HUDEP-2 (cell line): ENCODE measurements at regions not wholly inside any gene's neighbourhood (a gene's known extent, or its start where the extent isn't known, plus 50 kb on each side); places are given as distances from the start of the nearest gene placed in this dataset.

Experiments used
- DNase-seq, 76 experiments: peaks; one replicate each; lab custom pipeline; 2025; ENCODE audit not compliant: unreplicated experiment in 76 of 76; lab: John Stamatoyannopoulos, UW

DNA sequence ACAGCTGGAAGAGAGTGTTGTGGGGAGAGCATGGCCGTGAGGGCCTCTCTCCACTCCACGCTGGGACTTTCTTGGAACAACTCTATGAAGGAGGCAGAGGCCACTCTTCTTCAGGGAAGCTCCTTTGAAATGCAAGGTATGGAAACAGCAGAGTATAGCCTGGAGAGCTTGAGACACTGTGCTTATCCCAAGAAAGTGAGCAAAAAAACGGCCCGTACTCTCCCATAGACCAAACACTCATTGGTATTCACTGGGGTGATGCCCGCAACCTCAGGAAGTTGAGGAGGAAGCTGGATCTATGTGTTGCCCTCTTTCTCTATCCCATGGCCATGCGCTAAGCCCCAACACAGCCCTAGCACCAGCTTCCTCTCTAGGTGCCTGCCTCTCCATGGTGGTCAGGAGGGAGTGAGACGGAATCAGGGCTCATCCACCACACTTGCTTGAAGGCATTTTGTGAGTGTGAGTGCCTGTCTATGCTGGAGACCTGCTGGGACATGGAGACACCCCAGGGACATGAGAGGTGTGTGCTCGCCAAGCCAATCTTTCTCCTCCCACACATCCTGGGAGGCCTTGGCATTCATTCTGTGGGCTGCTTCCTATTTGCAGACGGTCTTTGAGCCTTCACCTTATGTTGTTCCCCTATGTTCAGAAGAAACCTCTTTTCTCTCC lies 616.6 kb downstream of the IRX1 start:
- DNase-seq = no peak

- no peak for DNase-seq
Measured at GRCh38 chr5:4212981-4213819, 617.6 kb downstream of the IRX1 start.

GRCh38 chr5:4215143-4215542 lies 619.5 kb downstream of the IRX1 start:
- no peak for DNase-seq

DNA sequence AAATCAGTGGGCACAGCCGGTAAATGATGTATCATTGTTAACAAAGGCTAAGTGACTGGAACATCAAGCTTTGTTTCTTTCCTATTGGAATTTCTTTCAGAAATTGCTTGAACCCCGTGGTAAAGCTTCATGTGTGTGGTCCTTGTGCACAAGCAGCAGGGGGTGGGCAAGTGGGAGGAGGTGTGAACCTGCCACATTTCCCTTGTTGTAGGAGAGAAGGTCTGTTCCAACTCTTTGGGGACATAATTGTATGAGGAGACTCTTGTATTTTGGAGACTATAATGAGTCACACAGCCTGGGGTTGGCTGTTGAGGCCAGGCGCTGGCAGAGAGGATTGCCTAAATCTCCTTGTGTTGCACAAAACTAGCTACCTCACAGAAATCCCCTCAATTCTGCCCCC lies 620.5 kb downstream of the IRX1 start:
- no peak for DNase-seq

GRCh38 chr5:4220016-4220415 lies 624.4 kb downstream of the IRX1 start:
- no peak for DNase-seq

- no peak for DNase-seq
Measured at GRCh38 chr5:4221048-4221447, 625.4 kb downstream of the IRX1 start.

- DNase-seq = no peak
Measured at GRCh38 chr5:4222147-4222546, 626.5 kb downstream of the IRX1 start.

- DNase-seq = no peak
Measured at GRCh38 chr5:4222821-4223220, 627.2 kb downstream of the IRX1 start.

GRCh38 chr5:4225741-4226140 lies 630.1 kb downstream of the IRX1 start:
- DNase-seq = no peak

DNA sequence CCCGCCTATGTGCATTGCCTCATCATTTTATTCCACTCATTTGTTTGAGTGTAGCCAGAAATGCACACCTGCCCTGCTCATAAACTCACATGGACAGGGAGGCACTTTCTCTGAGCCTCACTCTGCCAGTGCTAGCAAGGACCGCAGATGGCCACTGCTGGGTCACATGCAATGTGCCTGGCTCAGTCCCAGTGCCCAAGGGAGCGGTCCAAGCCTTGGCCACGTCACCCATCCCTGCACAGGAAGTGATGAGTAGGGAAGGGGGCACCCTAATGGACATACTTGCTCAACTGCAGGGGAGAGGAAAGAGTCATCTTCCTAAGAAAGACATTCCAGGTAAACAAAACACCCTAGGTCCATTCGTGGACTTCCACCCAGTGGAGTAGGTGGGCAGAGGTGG lies 630.9 kb downstream of the IRX1 start:
- DNase-seq = no peak

DNA sequence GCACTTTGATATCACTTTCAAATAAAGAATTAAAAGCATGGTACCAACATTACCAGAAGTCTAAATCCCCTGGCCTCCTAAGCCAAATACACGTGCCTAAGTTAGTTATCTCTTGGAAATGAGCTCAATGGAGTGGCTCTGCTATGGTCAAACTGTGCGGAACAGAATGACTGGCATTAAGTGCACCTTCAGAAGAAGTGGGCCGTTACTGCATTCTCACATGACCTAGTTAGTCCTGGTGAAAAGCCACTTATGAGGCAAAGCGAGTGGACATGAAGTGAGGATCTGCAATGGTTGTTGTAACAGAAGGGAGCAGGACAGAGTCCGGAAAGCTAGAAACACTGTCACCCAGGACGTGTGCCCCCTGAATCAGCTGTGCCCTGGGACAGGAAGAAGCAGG lies 633.1 kb downstream of the IRX1 start:
- DNase-seq = no peak

- no peak for DNase-seq
Measured at GRCh38 chr5:4229414-4230292, 634.0 kb downstream of the IRX1 start.

DNA sequence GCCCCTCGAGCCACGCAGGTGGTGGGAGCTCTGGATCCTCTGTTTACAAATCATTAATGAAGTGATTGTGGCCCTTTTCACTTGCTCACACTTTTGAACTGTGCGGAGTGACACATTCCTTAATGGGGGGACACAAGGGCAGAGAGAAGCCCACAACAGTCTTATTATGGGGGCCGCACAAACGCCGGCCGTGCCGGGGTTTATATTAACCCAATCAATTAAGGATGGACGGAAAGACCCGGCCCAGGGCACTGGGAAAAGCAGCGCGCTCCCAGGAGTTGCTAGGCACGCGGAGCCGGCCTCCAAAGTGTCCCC lies 634.8 kb downstream of the IRX1 start:
- no peak for DNase-seq

DNA sequence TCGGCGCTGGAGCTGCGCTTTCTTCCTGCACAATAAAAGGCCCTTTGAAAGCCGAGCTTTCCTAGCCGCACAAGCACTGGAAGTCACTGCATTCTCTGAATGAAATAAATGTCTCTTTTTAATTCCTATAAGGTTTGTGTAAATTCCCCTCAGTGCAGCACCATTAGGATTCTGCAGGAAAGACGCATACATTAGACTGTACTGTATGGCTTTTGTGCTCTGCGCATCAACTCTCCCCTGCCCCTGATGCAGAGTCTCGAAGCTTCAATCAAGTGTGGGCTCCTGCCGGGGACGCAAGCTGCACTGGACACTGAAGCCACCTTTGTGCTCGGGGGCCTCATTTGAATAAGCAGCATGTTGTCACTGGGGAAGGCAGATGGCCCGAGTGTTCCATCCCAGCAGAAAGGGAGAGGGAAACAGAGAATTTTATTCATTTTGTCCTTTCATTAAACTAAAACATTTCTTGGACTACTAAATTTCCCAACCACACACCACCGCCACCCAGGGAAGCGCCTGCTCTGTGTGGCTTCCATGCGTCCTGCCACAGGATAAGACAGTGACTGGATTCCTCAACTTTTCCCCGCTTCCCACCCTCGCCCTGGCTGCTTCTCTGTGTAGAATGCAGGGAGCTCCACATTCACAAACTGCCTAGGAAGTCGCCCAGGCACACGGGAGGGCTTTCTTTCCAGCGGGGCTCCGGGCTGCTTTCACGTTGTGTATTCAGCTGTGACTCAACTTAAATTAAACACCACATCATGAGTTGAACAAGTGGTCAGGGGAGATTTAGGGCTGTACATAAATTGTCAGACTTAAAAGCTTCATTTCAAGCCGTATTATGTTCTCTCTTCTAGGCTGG lies 635.4 kb downstream of the IRX1 start:
- DNase-seq = no peak

- no peak for DNase-seq
Measured at GRCh38 chr5:4232084-4232483, 636.5 kb downstream of the IRX1 start.

DNA sequence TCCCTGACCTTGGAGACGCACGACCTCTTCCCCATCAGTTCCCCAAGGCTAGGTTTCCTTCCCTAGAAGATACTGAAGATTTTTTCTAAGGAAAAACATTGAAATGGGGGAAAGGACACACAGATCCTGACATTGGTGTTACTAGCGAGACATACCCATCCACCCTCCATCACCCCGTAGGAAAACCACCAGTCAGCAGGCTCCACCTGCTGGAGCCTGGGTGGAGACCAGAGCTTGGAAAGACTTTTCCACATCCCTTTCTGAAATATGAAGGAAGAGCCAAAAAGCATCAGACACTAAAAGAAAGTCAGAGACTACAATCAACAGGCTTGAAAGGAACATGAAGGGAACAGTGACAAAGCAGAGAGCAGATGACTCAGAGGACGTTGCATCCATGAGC lies 638.0 kb downstream of the IRX1 start:
- DNase-seq = no peak

GRCh38 chr5:4243479-4244264 lies 648.0 kb downstream of the IRX1 start:
- DNase-seq = no peak

- DNase-seq = no peak
Measured at GRCh38 chr5:4244306-4244705, 648.7 kb downstream of the IRX1 start.

DNA sequence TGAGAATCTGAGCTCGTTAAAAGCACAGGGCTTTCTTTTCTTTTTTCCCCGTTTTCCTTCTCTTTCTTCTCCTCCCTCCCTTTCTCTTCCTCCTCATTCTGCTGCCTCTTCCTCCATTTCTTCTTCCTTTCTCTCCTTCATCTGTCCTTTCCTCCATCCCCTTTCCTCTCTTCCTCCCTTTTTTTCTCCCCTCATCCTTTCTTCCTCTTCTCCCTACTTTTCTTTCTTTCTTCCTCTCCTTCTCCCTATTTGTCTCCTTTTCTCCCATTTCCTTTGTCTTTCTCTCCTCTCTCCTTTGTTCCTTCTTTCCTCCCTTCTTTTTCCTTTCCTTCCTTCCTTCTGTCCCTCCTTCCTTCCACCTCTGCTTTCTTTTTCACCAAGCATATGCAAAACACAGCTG lies 649.4 kb downstream of the IRX1 start:
- DNase-seq = no peak

DNA sequence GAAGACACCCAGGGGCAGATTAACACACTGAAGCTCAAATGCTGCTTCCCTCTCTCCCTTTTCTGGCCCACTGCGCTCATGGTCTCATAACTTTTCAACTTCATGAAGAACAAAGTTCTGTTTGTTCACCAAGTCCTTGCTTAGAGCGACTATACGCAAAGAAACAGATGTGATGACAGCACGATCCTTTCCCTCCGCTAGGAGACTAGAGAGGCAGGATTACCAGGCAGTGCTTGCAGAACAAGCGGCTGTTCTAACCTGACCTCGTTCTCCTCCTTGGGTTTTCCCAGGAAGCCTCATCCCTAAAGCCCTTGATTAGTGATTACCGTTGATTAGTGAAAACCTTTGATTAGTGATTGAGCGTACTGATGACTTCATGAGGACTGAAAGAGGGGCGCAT lies 649.9 kb downstream of the IRX1 start:
- no peak for DNase-seq
